HG03354 (cell line): ENCODE measurements at regions not wholly inside any gene's neighbourhood (a gene's known extent, or its start where the extent isn't known, plus 50 kb on each side); places are given as distances from the start of the nearest gene placed in this dataset.
"Not testable (repeated sequence)": the region's sequence is repeated elsewhere in the genome, so short reads cannot be mapped to it uniquely, and the experiment has no call there.

Experiments
- ATAC-seq: cut with Tn5 transposase; IDR thresholded peaks from one replicate; pipeline ENCODE4 v1.9.1; 2021; ENCODE audit warnings: mild to moderate bottlenecking; ENCODE audit not compliant: unreplicated experiment, poor library complexity, severe bottlenecking

DNA sequence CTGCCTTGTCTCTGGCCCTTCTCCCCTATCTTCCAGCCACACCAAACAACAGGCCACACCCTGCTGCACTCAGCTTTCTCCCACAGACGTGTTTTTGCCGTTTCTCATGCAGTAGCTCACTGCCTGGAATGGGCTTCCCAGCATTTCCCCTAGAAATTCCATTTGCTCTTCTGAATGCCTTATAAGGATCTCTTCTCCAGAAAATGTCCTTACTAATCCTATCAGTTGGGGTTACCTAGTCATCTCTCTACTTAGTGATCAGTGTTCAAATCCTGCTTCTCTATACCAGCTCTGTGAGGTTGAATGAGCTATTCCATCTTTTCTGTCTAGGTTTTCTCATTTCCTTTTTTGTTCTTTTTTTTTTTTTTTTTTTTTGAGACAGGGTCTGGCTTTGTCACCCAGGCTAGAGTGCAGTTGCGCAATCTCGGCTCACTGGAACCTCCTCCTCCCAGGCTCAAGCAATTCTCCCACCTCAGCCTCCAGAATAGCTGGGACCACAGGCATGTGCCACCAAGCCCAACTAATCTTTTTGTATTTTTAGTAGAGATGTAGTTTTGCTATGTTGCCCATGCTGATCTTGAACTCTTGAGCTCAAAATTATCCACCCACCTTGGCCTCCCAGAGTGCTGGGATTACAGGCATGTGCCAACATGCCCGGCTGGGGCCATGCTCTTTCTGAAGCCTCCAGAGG lies 98.2 kb upstream of the CHD2 start:
- no peak for ATAC-seq

DNA sequence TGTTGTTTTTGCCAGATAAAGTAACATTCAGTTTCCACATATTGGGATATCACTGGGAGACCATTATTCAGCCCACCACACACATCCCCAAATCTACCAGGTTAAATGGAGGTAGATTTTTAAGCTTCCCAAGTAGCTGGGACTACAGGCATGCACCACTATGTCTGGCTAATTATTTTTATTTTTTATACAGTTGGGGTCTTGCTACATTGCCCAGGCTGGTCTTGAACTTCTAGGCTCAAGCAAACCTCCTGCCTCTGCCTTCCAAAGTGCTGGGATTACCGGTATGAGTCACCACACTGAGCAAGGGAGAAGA lies 96.6 kb upstream of the CHD2 start:
- ATAC-seq: no peak

DNA sequence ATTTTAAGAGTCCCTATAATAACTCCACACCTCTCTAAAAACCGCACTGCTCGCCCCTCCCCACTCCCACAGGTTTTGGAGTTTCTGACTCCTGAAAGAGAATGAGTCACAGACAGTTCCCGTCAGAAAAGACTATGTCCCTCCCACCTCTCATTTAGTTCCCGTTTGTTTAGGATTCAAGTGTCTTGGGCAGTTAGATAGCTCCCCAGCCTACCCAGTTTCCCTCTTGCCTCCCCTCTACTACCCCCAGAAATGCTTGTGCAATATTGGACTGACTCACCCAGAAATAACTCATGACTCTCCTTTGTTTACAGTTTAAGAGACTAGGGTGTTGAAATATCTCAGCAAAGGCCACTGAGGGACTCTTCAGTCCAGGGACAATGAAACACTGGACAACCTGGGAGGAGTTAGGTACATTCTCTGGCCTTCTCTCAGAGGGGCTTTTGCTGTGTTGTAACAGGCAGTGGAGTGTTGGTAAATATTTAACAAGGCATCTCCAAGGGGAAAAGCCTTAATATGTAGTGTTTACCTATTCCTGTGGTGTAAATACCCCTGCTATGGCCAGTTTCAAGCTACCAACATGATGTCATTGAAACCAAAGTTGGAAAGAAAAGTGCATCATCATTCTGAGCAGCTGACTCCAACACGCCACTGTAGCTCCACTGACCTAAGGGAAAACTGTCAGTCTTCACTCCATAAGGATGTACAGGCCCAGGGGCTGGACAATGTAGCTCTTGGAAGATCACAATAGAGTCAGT lies 96.1 kb upstream of the CHD2 start:
- peak; percentile 27 for ATAC-seq

DNA sequence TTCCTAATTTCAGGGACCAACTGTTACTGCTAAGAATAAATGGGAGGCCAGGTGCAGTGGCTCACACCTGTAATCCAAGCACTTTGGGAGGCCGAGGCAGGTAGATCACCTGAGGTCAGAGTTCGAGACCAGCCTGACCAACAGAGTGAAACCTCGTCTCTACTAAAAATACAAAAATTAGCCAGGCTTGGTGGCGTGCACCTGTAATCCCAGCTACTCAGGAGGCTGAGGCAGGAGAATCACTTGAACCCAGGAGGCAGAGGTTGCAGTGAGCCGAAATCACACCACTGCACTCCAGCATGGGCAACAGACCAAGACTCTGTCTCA lies 95.6 kb upstream of the CHD2 start:
- ATAC-seq: not testable (repeated sequence)

DNA sequence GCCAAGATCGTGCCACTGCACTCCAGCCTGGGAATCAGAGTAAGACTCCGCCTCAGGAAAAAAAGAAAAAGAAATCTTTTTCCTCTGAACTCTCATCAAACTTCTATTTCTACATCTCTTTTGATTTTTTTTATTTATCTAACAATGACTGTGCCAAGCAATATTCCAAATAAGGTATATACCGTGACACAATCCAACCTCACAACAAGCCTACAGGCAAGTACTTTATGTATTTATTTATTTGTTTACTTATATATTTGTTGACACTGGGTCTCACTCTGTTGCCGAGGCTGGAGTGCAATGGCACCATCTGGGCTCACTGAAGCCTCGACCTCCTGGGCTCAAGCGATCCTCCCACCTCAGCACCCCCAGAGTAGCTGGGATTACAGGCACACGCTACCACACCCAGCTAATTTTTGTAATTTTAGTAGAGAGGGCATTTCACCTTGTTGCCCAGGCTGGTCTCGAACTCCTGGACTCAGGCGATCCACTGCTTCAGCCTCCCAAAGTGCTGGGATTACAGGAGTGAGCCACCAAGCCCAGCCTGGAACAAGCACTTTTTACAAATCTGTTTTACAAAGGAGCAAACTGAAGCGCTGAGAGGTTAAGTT lies 94.9 kb upstream of the CHD2 start:
- ATAC-seq: no peak

DNA sequence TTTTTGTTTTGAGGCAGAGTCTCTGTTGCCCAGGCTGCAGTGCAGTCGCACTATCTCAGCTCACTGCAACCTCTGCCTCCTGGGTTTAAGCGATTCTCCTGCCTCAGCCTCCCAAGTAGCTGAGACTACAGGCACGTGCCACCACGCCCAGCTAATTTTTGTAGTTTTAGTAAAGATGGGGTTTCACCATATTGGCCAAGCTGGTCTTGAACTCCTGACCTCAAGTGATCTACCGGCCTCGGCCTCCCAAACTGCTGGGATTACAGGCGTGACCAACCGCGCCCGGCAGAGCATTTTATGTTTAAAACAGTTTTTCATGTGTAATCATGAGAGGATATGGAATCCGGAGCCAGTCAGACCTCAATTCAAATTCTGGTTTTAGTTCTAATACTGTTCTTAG lies 94.0 kb upstream of the CHD2 start:
- ATAC-seq: not testable (repeated sequence)

DNA sequence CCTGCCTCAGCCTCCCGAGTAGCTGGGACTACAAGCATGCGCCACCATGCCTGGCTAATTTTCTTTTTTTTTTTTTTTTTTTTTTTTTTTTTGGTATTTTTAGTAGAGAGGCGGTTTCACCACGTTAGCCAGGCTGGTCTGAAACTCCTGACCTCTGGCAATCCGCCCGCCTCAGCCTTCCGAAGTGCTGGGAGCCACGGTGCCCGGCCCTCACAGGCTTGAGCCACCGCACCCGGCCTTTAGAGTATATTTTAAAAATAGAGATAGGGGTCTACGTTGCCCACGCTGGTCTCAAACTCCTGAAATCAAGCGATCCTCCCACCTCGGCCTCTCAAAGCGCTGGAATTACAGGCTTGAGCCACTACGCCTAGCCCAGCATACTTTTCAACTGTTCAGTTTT lies 93.4 kb upstream of the CHD2 start:
- no peak for ATAC-seq

DNA sequence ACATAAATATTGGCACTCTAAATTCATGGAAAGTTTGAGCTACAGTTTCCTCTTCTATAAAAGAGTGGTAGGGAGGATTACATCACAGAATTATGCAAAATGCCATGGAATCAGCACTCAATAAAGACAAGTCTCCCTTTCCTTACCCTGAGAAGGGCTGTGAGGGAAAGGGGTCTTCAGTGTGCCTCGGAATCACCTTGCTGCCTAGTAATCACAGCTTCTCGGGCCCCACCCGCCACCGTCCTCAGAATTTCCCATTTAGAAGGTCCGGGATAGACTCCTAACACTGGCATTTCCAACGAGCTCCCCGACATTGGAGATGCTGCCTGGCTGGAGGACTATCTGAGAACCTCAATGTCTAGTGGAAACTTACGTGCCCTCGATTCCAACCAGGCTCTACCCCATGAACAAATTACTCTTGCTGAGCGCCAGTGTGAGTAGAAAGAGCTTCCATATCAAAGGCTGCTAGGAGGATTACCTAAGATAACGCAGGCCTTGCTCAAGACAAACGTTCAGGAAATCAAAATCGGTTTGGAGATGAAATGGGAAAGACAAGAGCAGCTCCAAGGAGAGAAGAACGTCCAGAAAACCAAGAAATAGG lies 92.1 kb upstream of the CHD2 start:
- no peak for ATAC-seq

DNA sequence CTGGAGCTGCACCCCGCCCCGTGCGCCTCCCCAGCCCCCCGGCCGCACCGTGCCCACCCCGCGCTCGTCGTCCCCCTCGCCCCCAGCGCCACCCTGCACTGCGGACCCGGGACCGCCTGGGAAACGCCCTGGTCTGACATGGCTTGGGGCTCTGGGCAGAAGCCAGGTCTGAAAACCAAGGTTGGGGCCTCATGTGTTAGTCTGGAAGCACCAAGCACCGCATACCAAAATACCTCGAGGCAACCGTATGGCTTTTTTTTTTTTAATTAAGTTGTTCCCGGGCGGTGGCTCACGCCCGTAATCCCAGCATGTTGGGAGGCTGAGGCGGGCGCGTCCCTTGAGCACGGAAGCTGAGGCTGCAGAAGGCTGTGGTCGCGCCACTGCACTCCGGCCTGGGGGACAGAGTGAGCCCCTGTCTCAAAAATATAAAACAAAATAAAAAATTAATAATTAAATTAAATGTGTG lies 91.5 kb upstream of the CHD2 start:
- ATAC-seq: peak; percentile 21

DNA sequence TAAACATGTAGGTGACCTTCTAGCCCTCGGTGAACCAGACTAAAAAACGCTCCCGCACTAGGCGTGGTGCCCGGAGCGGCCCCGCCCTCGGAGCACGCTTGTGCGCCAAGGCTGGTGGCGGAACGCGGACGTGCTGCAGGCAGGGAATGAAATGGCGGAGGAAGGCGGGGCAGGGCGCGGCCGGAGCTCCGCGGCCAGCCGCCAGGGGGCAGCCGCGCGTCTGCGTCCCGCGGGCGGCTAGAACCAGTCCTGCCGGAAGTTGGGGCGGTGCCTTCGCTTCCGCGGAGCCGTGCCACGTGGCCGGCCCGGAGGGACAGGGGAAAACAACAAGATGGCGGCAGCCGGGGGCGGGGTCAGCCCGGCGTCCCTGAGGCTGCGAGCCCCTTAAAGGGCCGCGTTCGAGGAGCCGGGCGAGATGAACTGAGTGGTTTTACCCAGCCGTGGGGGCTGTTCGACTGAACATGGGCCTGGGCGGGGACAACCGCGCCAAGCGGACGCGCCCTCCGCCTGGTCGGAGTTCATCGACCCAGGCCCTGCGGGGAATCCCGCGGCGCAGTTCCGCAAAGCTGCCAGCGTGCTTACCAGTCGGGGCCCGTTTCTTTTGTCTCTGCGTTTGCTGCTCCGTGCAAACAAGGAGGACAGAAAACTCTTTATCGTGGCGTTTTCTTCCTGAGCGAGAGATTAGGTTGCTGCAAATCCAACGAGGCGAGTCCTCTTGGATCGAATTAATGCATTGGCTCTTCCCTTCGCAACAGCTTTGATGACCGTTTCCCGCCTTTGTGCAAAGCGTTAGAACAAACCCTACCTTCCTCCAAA lies 90.9 kb upstream of the CHD2 start:
- ATAC-seq: peak; percentile 83

DNA sequence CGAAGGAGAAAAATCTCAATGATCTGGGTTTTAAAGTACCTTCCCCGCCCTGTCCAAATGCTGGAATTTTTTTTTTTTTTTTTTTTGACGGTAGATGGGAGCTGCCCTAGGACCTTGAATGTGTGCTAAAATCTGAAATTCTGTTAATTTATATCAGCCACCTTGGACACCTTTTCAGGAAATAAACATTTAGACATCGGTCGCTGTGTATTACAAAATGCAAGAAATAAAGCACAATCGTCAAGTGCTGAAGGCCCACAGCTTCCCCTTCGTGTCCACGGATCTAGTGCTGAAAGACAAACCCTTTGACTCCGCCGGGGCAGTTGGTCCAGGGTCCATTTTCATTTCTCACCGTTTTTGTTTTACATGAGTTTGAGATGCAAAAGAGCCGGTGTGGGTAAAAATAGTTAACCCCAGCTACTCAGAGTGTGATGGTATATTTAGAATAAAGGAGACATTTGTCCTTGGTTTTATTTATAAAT lies 90.2 kb upstream of the CHD2 start:
- peak; percentile 0 for ATAC-seq

DNA sequence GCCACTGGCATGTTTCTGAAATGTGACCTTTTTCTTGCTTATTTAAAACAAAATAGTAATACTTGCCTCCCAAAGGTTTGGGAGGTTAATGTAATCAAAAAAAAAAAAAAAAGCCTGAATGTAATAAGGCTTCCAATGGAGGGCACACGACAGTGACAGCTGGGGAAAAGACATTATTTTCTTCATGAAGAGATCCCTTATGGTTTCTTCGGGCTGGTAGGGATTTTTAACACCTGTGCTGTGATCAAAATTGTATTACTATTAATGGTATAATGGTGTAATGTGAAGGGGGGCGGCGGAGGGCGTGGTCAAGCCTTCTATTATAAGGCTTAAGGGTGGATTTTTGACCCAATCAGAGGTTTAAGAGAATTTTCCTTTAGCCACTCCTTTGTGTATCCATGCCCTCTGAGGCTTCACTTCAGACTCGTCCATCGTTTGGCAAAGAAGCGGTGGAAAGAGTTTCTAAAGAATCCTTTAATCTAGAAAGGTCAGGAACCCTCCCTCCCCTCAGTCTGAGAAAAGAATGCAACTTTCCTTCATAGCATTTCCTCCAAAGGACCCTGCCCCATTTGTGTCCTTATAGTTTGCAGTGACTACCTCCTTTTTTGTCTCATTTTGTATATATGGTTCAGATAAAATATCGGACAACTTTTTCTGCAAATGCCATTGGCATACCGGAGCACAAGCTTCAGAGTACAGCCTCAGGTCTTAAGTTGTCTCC lies 89.5 kb upstream of the CHD2 start:
- no peak for ATAC-seq

DNA sequence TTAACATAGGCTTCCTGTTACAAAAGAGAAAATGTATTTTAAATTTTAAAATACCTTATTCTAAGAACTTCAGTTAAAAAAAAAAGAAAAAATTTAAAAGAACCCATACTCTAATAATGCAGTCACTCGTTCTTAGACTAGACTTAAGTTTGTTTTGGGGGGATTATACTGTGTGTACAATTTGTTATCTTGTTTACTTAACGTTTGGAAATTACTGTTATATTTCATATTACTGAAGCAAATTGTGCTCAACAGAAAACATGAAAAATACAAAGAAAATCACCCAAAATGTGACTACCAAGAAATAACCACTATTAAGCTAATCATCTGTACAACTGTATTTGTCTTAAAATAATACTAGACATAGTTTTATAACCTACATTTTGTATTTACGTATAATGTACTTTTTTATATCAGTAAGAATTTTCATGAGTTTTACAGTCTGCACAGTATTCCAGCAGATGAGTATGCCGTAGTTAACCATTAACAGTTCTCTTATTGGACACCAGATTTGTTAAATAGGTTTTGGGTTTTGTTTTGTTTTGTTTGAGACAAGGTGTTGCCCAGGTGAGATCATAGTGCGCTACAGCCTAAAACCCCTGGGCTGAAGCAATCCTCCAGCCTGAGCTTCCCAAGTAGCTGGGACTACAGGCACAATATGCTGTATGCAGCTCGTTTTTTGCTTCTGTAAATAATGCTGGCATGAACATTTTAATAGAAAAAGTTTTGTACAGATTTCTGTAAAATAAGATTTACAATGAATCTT lies 88.8 kb upstream of the CHD2 start:
- no peak for ATAC-seq

DNA sequence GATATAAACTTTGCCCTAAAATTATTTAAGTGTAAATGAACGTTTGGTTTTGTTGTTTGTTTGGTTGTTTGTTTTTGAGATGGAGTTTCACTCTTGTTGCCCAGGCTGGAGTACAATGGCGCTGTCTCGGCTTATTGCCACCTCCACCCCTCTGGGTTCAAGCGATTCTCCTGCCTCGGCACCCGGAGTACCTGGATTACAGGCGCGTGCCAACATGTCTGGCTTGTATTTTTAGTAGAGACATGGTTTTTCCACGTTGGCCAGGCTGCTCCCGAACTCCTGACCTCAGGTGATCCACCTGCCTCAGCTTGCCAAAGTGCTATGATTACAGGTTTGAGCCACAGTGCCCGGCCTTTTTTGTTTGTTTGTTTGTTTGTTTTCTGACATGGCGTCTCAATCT lies 87.9 kb upstream of the CHD2 start:
- no peak for ATAC-seq

DNA sequence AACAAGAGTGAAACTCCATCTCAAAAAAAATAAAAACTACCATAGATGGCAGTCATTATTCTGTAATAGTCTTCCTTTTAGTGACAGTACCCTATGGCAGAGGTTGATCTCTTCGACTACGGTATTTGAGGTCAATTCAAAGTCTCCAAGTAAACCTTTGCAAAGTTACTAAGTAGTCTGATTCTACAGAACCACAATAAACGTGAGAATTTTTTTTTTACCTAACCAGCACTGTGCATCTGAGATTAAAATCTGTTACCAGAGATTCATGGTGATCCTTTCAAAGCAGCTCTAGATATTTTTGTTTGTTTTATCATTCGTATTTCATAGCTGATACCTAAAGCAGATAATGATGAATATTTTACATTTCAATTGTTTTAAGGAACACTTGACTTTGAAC lies 86.6 kb upstream of the CHD2 start:
- no peak for ATAC-seq

DNA sequence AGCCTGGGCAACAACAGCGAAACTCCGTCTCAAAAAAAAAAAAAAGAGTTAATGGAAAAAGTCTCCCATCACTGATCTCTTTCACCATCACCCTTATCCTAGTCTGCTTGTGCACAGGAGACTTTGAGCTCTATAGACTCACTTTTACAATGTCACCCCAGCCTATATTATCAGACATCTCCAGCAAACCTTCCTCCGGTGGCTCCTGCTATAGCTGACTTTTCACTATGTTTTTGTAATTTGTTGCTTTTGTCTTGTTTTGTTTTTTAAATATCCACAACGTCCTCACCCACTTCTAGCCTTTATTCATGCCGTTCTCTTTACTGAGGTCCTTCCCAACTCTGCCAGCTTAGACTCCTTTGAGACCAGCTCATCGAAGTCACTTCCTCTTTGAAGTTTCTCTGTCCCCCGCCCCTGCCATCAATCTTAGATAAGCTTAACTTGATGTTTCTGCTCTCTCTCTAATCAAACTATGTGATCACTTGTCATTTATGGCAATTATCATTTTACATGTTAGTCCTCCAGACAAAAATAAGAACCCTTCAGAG lies 82.7 kb upstream of the CHD2 start:
- peak; percentile 34 for ATAC-seq

DNA sequence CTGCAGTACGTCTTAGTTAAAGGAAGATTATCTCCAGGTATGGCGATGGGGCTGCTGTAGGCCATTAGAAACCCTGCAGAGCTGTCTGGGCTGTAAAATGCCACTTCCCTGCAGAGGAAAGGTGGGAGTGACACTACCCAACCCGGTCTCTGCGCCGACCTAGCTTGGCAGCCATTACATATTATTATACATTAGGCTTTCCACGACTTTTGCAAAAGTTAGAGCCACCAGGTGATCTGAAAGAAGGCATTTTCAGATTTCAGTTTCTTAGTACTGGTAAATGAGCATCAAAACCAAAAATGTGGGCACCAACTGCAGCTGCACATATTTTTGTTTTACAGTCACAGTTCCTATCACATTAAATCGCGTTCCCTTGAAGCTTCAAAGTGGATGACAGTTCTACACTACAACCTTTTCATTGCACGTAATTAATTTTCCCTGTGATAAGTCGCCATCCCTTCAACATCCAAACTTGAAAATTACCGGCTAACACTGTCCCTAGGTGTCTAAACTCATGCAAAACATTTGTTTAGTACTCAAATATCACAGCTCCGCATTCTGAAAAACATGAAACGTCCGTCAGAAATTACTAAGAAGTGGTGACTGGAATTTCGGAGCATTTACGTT lies 81.4 kb upstream of the CHD2 start:
- no peak for ATAC-seq
